WTC11 (cell line): ENCODE measurements at regions not wholly inside any gene's neighbourhood (a gene's known extent, or its start where the extent isn't known, plus 50 kb on each side); places are given as distances from the start of the nearest gene placed in this dataset.

ENCODE experiments used
- ATAC-seq: fragments of 200-7000 bp; cut with Tn5 transposase; 2 replicates; pipeline ENCODE4 v1.10.0; 2021; ENCODE audit warnings: mild to moderate bottlenecking, moderate library complexity
- CTCF ChIA-PET: fragments of 300-600 bp; sonication (Branson Sonifier 250); formaldehyde crosslinking; loops from one replicate; lab custom pipeline; 2021; ENCODE audit warnings: antibody characterized with exemption; lab: Charles Lee
- POLR2A ChIA-PET: fragments of 350-600 bp; sonication (Branson Sonifier 250); formaldehyde crosslinking; loops from one replicate; lab custom pipeline; 2021; ENCODE audit warnings: antibody characterized with exemption; lab: Charles Lee
- DNase-seq: peaks from one replicate; pipeline ENCODE4 v3.0.0; 2021; ENCODE audit warnings: low spot score
- H3K27ac Mint-ChIP-seq: 2 replicates; pipeline ENCODE4 v1.8.0; 2021; ENCODE audit warnings: mixed read lengths
- H3K27me3 Mint-ChIP-seq: 2 replicates; pipeline ENCODE4 v1.8.0; 2021; ENCODE audit warnings: low read depth, mild to moderate bottlenecking, moderate library complexity, mixed read lengths
- H3K36me3 Mint-ChIP-seq: 2 replicates; pipeline ENCODE4 v1.8.0; 2021; ENCODE audit warnings: mixed read lengths
- H3K4me1 Mint-ChIP-seq: 2 replicates; pipeline ENCODE4 v1.8.0; 2022; ENCODE audit warnings: mixed read lengths
- H3K4me3 Mint-ChIP-seq: 2 replicates; pipeline ENCODE4 v1.8.0; 2021; ENCODE audit warnings: mild to moderate bottlenecking, moderate library complexity, mixed read lengths
- H3K9me3 Mint-ChIP-seq: 2 replicates; pipeline ENCODE4 v1.8.0; 2021; ENCODE audit warnings: mixed read lengths
- ATF1 ChIP-seq: sonication (generic); formaldehyde crosslinking; IDR thresholded peaks from 2 replicates; pipeline ENCODE4 v1.8.1; 2023; ENCODE audit warnings: mild to moderate bottlenecking, moderate library complexity, missing genetic modification reagents
- CBFB ChIP-seq: sonication (generic); formaldehyde crosslinking; IDR thresholded peaks from 2 replicates; pipeline ENCODE4 v1.8.1; 2022; ENCODE audit warnings: mild to moderate bottlenecking, low read depth, missing genetic modification reagents
- E2F5 ChIP-seq: sonication (generic); formaldehyde crosslinking; IDR thresholded peaks from 2 replicates; pipeline ENCODE4 v1.8.1; 2022; ENCODE audit warnings: mild to moderate bottlenecking, moderate library complexity, missing genetic modification reagents
- GABPB1 ChIP-seq: sonication (generic); formaldehyde crosslinking; IDR thresholded peaks from 2 replicates; pipeline ENCODE4 v1.8.1; 2023; ENCODE audit warnings: mild to moderate bottlenecking, missing genetic modification reagents
- HMGA2 ChIP-seq: fragments of 250-450 bp; sonication (Bioruptor Pico); IDR thresholded peaks from 2 replicates; pipeline ENCODE4 v1.4.0; 2021; ENCODE audit warnings: mild to moderate bottlenecking, moderate library complexity
- HMGXB4 ChIP-seq: sonication (generic); formaldehyde crosslinking; IDR thresholded peaks from 2 replicates; pipeline ENCODE4 v1.8.1; 2023; ENCODE audit warnings: mild to moderate bottlenecking, moderate library complexity, missing genetic modification reagents
- MXD4 ChIP-seq: fragments of 250-450 bp; sonication (Bioruptor Pico); IDR thresholded peaks from 2 replicates; pipeline ENCODE4 v1.8.0; 2021; ENCODE audit warnings: mild to moderate bottlenecking, moderate library complexity, borderline replicate concordance
- MYBL2 ChIP-seq: sonication (generic); formaldehyde crosslinking; IDR thresholded peaks from 2 replicates; pipeline ENCODE4 v1.8.1; 2023; ENCODE audit warnings: mild to moderate bottlenecking, moderate library complexity, missing genetic modification reagents
- NFATC4 ChIP-seq: fragments of 250-450 bp; sonication (Bioruptor Pico); IDR thresholded peaks from 2 replicates; pipeline ENCODE4 v1.9.0; 2021; ENCODE audit warnings: mild to moderate bottlenecking
- NR1H2 ChIP-seq: sonication (generic); formaldehyde crosslinking; IDR thresholded peaks from 2 replicates; pipeline ENCODE4 v1.9.0; 2021; ENCODE audit warnings: mild to moderate bottlenecking, moderate library complexity, missing genetic modification reagents
- PREB ChIP-seq: sonication (generic); formaldehyde crosslinking; IDR thresholded peaks from 2 replicates; pipeline ENCODE4 v1.8.1; 2022; ENCODE audit warnings: mild to moderate bottlenecking, missing genetic modification reagents, moderate library complexity, borderline replicate concordance
- SMAD4 ChIP-seq: sonication (generic); formaldehyde crosslinking; IDR thresholded peaks from 2 replicates; pipeline ENCODE4 v1.8.0; 2022; ENCODE audit warnings: mild to moderate bottlenecking, missing genetic modification reagents
- TEAD1 ChIP-seq: sonication (generic); formaldehyde crosslinking; IDR thresholded peaks from 2 replicates; pipeline ENCODE4 v1.8.0; 2022; ENCODE audit warnings: mild to moderate bottlenecking, missing genetic modification reagents
- TP53 ChIP-seq: sonication (generic); formaldehyde crosslinking; IDR thresholded peaks from 2 replicates; pipeline ENCODE4 v1.8.1; 2023; ENCODE audit warnings: mild to moderate bottlenecking, missing genetic modification reagents
- ZBTB21 ChIP-seq: sonication (generic); formaldehyde crosslinking; IDR thresholded peaks from 2 replicates; pipeline ENCODE4 v1.8.1; 2023; ENCODE audit warnings: mild to moderate bottlenecking, missing genetic modification reagents, borderline replicate concordance
- ZNF138 ChIP-seq: sonication (generic); formaldehyde crosslinking; conservative IDR thresholded peaks from 2 replicates; pipeline ENCODE4 v1.8.1; 2022; ENCODE audit warnings: mild to moderate bottlenecking, moderate library complexity, missing genetic modification reagents
- ZNF263 ChIP-seq: sonication (generic); formaldehyde crosslinking; IDR thresholded peaks from 2 replicates; pipeline ENCODE4 v1.8.1; 2022; ENCODE audit warnings: low read depth, mild to moderate bottlenecking, moderate library complexity, missing genetic modification reagents
- ZNF396 ChIP-seq: fragments of 250-450 bp; sonication (Bioruptor Pico); IDR thresholded peaks from 2 replicates; pipeline ENCODE4 v1.8.0; 2021; ENCODE audit warnings: mild to moderate bottlenecking, moderate library complexity, borderline replicate concordance
- TF ChIP-seq, protein P1 (sequence below): sonication (generic); formaldehyde crosslinking; IDR thresholded peaks from 2 replicates; pipeline ENCODE4 v1.8.0; 2023; ENCODE audit warnings: missing genetic modification reagents, mild to moderate bottlenecking, borderline replicate concordance
- TF ChIP-seq, protein P2 (sequence below): sonication (generic); formaldehyde crosslinking; IDR thresholded peaks from 2 replicates; pipeline ENCODE4 v1.8.1; 2023; ENCODE audit warnings: mild to moderate bottlenecking, missing genetic modification reagents
- TF ChIP-seq, protein P3 (sequence below): fragments of 250-450 bp; sonication (Bioruptor Pico); IDR thresholded peaks from 2 replicates; pipeline ENCODE4 v1.9.0; 2021; ENCODE audit warnings: mild to moderate bottlenecking

DNA sequence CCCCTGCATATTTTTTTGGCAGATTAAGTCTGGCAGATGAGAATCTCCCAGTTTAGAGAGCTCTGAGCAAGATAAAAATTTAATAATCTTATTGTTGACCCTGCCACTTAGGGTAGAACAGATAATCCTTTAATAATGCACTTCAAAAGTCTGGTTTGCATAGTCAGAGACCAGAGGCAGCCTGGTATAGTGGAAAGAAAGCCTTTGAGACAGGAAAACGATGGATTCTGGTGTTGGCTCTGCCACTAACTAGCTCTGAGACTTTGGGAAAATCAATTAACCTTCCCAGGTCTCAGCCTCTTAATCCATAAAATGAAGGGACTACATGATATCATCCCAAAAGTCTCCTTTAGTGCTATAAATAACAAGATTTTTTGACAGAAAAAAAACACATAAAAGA is 824.5 kb downstream of the STIM2 start:
- TF ChIP-seq MYBL2 (CRISPR knock-in tag) (no peak), ZNF263 (CRISPR knock-in tag) (no peak), ZNF138 (CRISPR knock-in tag) (no peak), ZBTB21 (CRISPR knock-in tag) (no peak), E2F5 (CRISPR knock-in tag) (no peak), ZNF396 (CRISPR knock-in tag) (no peak), TEAD1 (CRISPR knock-in tag) (no peak), ATF1 (CRISPR knock-in tag) (no peak), CBFB (CRISPR knock-in tag) (no peak), HMGXB4 (CRISPR knock-in tag) (no peak), PREB (CRISPR knock-in tag) (no peak), MXD4 (CRISPR knock-in tag) (no peak), GABPB1 (no peak)
- TF ChIP-seq, protein P1, sequence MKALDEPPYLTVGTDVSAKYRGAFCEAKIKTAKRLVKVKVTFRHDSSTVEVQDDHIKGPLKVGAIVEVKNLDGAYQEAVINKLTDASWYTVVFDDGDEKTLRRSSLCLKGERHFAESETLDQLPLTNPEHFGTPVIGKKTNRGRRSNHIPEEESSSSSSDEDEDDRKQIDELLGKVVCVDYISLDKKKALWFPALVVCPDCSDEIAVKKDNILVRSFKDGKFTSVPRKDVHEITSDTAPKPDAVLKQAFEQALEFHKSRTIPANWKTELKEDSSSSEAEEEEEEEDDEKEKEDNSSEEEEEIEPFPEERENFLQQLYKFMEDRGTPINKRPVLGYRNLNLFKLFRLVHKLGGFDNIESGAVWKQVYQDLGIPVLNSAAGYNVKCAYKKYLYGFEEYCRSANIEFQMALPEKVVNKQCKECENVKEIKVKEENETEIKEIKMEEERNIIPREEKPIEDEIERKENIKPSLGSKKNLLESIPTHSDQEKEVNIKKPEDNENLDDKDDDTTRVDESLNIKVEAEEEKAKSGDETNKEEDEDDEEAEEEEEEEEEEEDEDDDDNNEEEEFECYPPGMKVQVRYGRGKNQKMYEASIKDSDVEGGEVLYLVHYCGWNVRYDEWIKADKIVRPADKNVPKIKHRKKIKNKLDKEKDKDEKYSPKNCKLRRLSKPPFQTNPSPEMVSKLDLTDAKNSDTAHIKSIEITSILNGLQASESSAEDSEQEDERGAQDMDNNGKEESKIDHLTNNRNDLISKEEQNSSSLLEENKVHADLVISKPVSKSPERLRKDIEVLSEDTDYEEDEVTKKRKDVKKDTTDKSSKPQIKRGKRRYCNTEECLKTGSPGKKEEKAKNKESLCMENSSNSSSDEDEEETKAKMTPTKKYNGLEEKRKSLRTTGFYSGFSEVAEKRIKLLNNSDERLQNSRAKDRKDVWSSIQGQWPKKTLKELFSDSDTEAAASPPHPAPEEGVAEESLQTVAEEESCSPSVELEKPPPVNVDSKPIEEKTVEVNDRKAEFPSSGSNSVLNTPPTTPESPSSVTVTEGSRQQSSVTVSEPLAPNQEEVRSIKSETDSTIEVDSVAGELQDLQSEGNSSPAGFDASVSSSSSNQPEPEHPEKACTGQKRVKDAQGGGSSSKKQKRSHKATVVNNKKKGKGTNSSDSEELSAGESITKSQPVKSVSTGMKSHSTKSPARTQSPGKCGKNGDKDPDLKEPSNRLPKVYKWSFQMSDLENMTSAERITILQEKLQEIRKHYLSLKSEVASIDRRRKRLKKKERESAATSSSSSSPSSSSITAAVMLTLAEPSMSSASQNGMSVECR (CRISPR knock-in tag), result no peak
- no peak overlapping the region for H3K4me3 Mint-ChIP-seq
- DNase-seq, result no peak
- ATAC-seq, result no peak
- H3K36me3 Mint-ChIP-seq, result no peaks in the 10 kb centered on the region
- H3K9me3 Mint-ChIP-seq, result no peaks in the 10 kb centered on the region
- no peaks in the 10 kb centered on the region for H3K27me3 Mint-ChIP-seq
- CTCF ChIA-PET, result interaction anchor here (0.6 to 1.7 kb wide), 25 partner anchors 8 to 530 kb away, joined by 3 to 12 read pairs (median 4); no protein-coding TSS in a partner anchor
- POLR2A ChIA-PET, result interaction anchor here (0.6 kb wide), 1 partner anchor 12 kb away, joined by 4 read pairs; no protein-coding TSS in a partner anchor
- peaks cover 5% of the 10 kb centered on the region for H3K4me1 Mint-ChIP-seq
- H3K27ac Mint-ChIP-seq, result no peak overlapping the region

DNA sequence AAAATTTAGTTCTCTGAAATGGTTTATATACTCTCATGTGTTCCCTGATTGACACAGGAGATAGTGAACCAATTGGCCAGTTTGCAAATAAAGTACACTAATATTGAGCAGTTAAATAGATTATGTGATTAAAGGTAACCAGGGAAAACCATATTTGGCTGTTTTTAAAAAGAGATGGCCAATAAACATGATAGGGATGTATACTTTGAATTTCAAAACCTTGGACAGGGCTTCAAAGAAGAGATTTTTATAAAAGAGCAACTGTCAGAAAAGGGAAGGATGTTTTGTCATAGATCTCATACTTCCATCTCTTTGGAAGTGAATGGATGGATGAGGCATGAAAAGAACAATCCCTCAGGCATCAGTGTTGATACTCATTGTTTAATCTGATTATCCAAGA is 825.3 kb downstream of the STIM2 start:
- POLR2A ChIA-PET, result no interaction called here
- DNase-seq (no peak), ATAC-seq (no peak)
- no peak overlapping the region for H3K27ac Mint-ChIP-seq
- peaks cover 5% of the 10 kb centered on the region for H3K4me1 Mint-ChIP-seq
- CTCF ChIA-PET, result interaction anchor here (1.5 kb wide), 1 partner anchor 166 kb away, joined by 5 read pairs; no protein-coding TSS in a partner anchor
- no peaks in the 10 kb centered on the region for H3K27me3 Mint-ChIP-seq
- no peaks in the 10 kb centered on the region for H3K36me3 Mint-ChIP-seq
- no peaks in the 10 kb centered on the region for H3K9me3 Mint-ChIP-seq
- H3K4me3 Mint-ChIP-seq, result no peak overlapping the region
- TF ChIP-seq TEAD1 (CRISPR knock-in tag) (no peak), SMAD4 (no peak), NFATC4 (CRISPR knock-in tag) (no peak), NR1H2 (CRISPR knock-in tag) (no peak), ZNF263 (CRISPR knock-in tag) (no peak), HMGA2 (no peak), TP53 (no peak), HMGXB4 (CRISPR knock-in tag) (no peak)
- TF ChIP-seq, protein P2, sequence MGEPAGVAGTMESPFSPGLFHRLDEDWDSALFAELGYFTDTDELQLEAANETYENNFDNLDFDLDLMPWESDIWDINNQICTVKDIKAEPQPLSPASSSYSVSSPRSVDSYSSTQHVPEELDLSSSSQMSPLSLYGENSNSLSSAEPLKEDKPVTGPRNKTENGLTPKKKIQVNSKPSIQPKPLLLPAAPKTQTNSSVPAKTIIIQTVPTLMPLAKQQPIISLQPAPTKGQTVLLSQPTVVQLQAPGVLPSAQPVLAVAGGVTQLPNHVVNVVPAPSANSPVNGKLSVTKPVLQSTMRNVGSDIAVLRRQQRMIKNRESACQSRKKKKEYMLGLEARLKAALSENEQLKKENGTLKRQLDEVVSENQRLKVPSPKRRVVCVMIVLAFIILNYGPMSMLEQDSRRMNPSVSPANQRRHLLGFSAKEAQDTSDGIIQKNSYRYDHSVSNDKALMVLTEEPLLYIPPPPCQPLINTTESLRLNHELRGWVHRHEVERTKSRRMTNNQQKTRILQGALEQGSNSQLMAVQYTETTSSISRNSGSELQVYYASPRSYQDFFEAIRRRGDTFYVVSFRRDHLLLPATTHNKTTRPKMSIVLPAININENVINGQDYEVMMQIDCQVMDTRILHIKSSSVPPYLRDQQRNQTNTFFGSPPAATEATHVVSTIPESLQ (CRISPR knock-in tag), result no peak
- TF ChIP-seq, protein P3, sequence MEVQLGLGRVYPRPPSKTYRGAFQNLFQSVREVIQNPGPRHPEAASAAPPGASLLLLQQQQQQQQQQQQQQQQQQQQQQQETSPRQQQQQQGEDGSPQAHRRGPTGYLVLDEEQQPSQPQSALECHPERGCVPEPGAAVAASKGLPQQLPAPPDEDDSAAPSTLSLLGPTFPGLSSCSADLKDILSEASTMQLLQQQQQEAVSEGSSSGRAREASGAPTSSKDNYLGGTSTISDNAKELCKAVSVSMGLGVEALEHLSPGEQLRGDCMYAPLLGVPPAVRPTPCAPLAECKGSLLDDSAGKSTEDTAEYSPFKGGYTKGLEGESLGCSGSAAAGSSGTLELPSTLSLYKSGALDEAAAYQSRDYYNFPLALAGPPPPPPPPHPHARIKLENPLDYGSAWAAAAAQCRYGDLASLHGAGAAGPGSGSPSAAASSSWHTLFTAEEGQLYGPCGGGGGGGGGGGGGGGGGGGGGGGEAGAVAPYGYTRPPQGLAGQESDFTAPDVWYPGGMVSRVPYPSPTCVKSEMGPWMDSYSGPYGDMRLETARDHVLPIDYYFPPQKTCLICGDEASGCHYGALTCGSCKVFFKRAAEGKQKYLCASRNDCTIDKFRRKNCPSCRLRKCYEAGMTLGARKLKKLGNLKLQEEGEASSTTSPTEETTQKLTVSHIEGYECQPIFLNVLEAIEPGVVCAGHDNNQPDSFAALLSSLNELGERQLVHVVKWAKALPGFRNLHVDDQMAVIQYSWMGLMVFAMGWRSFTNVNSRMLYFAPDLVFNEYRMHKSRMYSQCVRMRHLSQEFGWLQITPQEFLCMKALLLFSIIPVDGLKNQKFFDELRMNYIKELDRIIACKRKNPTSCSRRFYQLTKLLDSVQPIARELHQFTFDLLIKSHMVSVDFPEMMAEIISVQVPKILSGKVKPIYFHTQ, result no peak
